H9 (cell line): ENCODE measurements at regions not wholly inside any gene's neighbourhood (a gene's known extent, or its start where the extent isn't known, plus 50 kb on each side); places are given as distances from the start of the nearest gene placed in this dataset.

Experiments used
- DNase-seq: peaks from one replicate; pipeline ENCODE4 v3.0.0-alpha.2; 2017
- H2AFZ ChIP-seq: one replicate; pipeline ENCODE4 v1.6.1; 2013; ENCODE audit warnings: mild to moderate bottlenecking, low read length, control low read depth, moderate library complexity
- H2AK5ac ChIP-seq: 2 replicates; pipeline ENCODE4 v1.6.1; 2013; ENCODE audit warnings: low read length, control low read depth, mixed read lengths; ENCODE audit not compliant: insufficient read length
- H2BK120ac ChIP-seq: one replicate; pipeline ENCODE4 v1.6.1; 2013; ENCODE audit warnings: low read depth, mild to moderate bottlenecking, low read length, control low read depth, inconsistent platforms; ENCODE audit not compliant: poor library complexity, severe bottlenecking
- H2BK12ac ChIP-seq: 2 replicates; pipeline ENCODE4 v1.6.1; 2013; ENCODE audit warnings: low read length, control low read depth, mixed read lengths, low read depth; ENCODE audit not compliant: insufficient read length
- H2BK15ac ChIP-seq: 2 replicates; pipeline ENCODE4 v1.6.1; 2013; ENCODE audit warnings: low read depth, low read length, control low read depth
- H2BK20ac ChIP-seq: one replicate; pipeline ENCODE4 v1.6.1; 2013; ENCODE audit warnings: low read depth, mild to moderate bottlenecking, low read length, control low read depth, inconsistent platforms; ENCODE audit not compliant: poor library complexity, severe bottlenecking
- H2BK5ac ChIP-seq: 2 replicates; pipeline ENCODE4 v1.6.1; 2013; ENCODE audit warnings: low read length, control low read depth, mixed read lengths; ENCODE audit not compliant: insufficient read length
- H3K14ac ChIP-seq: 2 replicates; pipeline ENCODE4 v1.6.1; 2013; ENCODE audit warnings: low read length, control low read depth; ENCODE audit not compliant: insufficient read depth
- H3K18ac ChIP-seq: 2 replicates; pipeline ENCODE4 v1.6.1; 2013; ENCODE audit warnings: low read depth, mild to moderate bottlenecking, mixed read lengths, low read length, control low read depth; ENCODE audit not compliant: insufficient read length
- H3K23ac ChIP-seq: 2 replicates; pipeline ENCODE4 v1.6.1; 2013; ENCODE audit warnings: low read length, control low read depth, mixed read lengths, low read depth; ENCODE audit not compliant: insufficient read length
- H3K23me2 ChIP-seq: 2 replicates; pipeline ENCODE4 v1.6.1; 2013; ENCODE audit warnings: low read depth, mild to moderate bottlenecking, mixed read lengths, low read length, control low read depth; ENCODE audit not compliant: insufficient read length, poor library complexity, severe bottlenecking
- H3K27ac ChIP-seq: 2 replicates; pipeline ENCODE4 v1.5.1; 2013; ENCODE audit warnings: low read length, control low read depth, mixed read lengths, low read depth; ENCODE audit not compliant: insufficient read length
- H3K27me3 ChIP-seq: 2 replicates; pipeline ENCODE4 v1.6.1; 2013; ENCODE audit warnings: low read length, control low read depth, inconsistent platforms; ENCODE audit not compliant: insufficient read depth
- H3K4ac ChIP-seq: 2 replicates; pipeline ENCODE4 v1.6.1; 2013; ENCODE audit warnings: low read depth, mild to moderate bottlenecking, control low read depth, inconsistent platforms, low read length, moderate library complexity
- H3K4me1 ChIP-seq: 2 replicates; pipeline ENCODE4 v1.6.1; 2013; ENCODE audit warnings: low read length, control low read depth, inconsistent platforms; ENCODE audit not compliant: insufficient read depth
- H3K4me2 ChIP-seq: 2 replicates; pipeline ENCODE4 v1.6.1; 2013; ENCODE audit warnings: low read length, control low read depth, mixed read lengths; ENCODE audit not compliant: insufficient read length, insufficient read depth
- H3K56ac ChIP-seq: 2 replicates; pipeline ENCODE4 v1.6.1; 2013; ENCODE audit warnings: low read depth, mild to moderate bottlenecking, mixed read lengths, low read length, control low read depth; ENCODE audit not compliant: insufficient read length
- H3K79me1 ChIP-seq: 2 replicates; pipeline ENCODE4 v1.6.1; 2013; ENCODE audit warnings: low read depth, mild to moderate bottlenecking, moderate library complexity, low read length, control low read depth, inconsistent platforms; ENCODE audit not compliant: insufficient read depth, poor library complexity, severe bottlenecking
- H3K79me2 ChIP-seq: 2 replicates; pipeline ENCODE4 v1.6.1; 2013; ENCODE audit warnings: low read length, control low read depth, inconsistent platforms; ENCODE audit not compliant: insufficient read depth
- H3K9ac ChIP-seq: 2 replicates; pipeline ENCODE4 v1.6.1; 2013; ENCODE audit warnings: low read length, control low read depth, mixed read lengths; ENCODE audit not compliant: insufficient read length; ENCODE audit errors: extremely low read depth
- H3K9me3 ChIP-seq: one replicate; pipeline ENCODE4 v1.6.1; 2013; ENCODE audit warnings: low read depth, low read length, inconsistent platforms; ENCODE audit not compliant: control insufficient read depth
- H3T11ph ChIP-seq: one replicate; pipeline ENCODE4 v1.6.1; 2013; ENCODE audit warnings: mild to moderate bottlenecking, low read length, control low read depth, inconsistent platforms
- H4K20me1 ChIP-seq: one replicate; pipeline ENCODE4 v1.6.1; 2013; ENCODE audit not compliant: control insufficient read depth, insufficient read length, insufficient read depth
- H4K5ac ChIP-seq: 2 replicates; pipeline ENCODE4 v1.6.1; 2013; ENCODE audit warnings: low read depth, mild to moderate bottlenecking, mixed read lengths, low read length, control low read depth; ENCODE audit not compliant: insufficient read length
- H4K8ac ChIP-seq: replicated peaks from 2 replicates; pipeline ENCODE4 v1.6.1; 2013; ENCODE audit warnings: low read length, control low read depth, mixed read lengths, low read depth; ENCODE audit not compliant: insufficient read length
- H4K91ac ChIP-seq: 2 replicates; pipeline ENCODE4 v1.6.1; 2013; ENCODE audit warnings: low read depth, mild to moderate bottlenecking, moderate library complexity, mixed read lengths, low read length, control low read depth; ENCODE audit not compliant: insufficient read length
- H3K27ac Mint-ChIP-seq, 3 experiments: 2 replicates in 2 of 3; 3 replicates in 1 of 3; pipeline ENCODE4 v1.8.0; 2020 to 2021; ENCODE audit warnings: mixed read lengths in 3 of 3, mild to moderate bottlenecking in 1 of 3, moderate library complexity in 1 of 3
- H3K27me3 Mint-ChIP-seq: 2 replicates; pipeline ENCODE4 v1.8.0; 2021; ENCODE audit warnings: low read depth, mild to moderate bottlenecking, moderate library complexity, mixed read lengths
- H3K36me3 Mint-ChIP-seq, 3 experiments: 2 replicates in 2 of 3; 3 replicates in 1 of 3; pipeline ENCODE4 v1.8.0; 2020 to 2021; ENCODE audit warnings: low read depth in 3 of 3, mixed read lengths in 3 of 3; ENCODE audit not compliant: insufficient read depth in 1 of 3
- H3K4me1 Mint-ChIP-seq, 2 experiments: 2 replicates each; pipeline ENCODE4 v1.8.0; 2020; ENCODE audit warnings: mixed read lengths in 2 of 2
- H3K4me3 Mint-ChIP-seq, 2 experiments: 2 replicates in 1 of 2; 3 replicates in 1 of 2; pipeline ENCODE4 v1.8.0; 2020 to 2021; ENCODE audit warnings: mild to moderate bottlenecking in 2 of 2, mixed read lengths in 2 of 2, moderate library complexity in 1 of 2
- H3K9me3 Mint-ChIP-seq, 2 experiments: 2 replicates in 1 of 2; 3 replicates in 1 of 2; pipeline ENCODE4 v1.8.0; 2020; ENCODE audit warnings: mild to moderate bottlenecking in 2 of 2, mixed read lengths in 2 of 2, moderate library complexity in 1 of 2
- WGBS: extraction: QIAGEN DNeasy Blood & Tissue Kit; methylation state at CpG from one replicate; pipeline ENCODE4 v1.1.7; 2013; ENCODE audit warnings: missing lambda C conversion rate, low lambda C conversion rate, mixed read lengths; ENCODE audit not compliant: insufficient read length; ENCODE audit errors: extremely low coverage; 5-methylcytosine and 5-hydroxymethylcytosine counted together
- TF ChIP-seq, protein P1 (sequence below): fragments of 200-600 bp; sonication (generic); conservative IDR thresholded peaks from 3 replicates; pipeline ENCODE4 v1.8.0; 2021; ENCODE audit warnings: antibody characterized with exemption, mild to moderate bottlenecking

DNA sequence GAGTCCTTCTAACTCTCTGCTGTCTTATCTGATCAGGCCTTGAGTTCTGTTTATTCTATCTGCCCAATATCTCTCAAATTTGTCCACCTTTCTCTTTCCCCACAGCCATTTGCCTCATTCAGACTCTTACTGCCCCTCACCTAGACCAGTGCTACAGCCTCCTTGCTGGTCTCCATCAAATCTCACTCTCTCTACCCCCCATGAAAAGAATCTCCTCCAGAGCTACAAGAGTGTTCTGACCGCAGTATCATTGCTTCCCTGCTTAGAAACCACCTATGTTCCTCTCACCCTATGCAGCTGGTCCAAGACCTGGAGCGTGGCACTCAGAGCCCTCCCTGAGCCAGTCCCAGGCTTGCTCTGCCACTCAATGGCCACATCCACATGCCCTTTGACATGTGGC lies 231.0 kb upstream of the JUN start:
- Mint-ChIP-seq H3K36me3 (peaks cover 0 to 12% (median 0%) of the 10 kb centered on the region in 3 experiments; a peak in 5 of 7 replicates), H3K9me3 (peaks cover 5 to 6% of the 10 kb centered on the region in 2 experiments; a peak in 2 of 5 replicates), H3K4me3 (no peak overlapping the region), H3K27ac (peak overlapping the region in 2 of 3 experiments; percentile 2; a peak in 4 of 7 replicates), H3K27me3 (peaks cover 3% of the 10 kb centered on the region), H3K4me1 (peaks cover 46 to 49% of the 10 kb centered on the region in 2 experiments)
- Histone ChIP-seq H2AK5ac (no peak overlapping the region), H3K4me1 (no peaks in the 10 kb centered on the region; the same call in 1 of the 2 replicates), H3K27me3 (no peaks in the 10 kb centered on the region), H3K4me2 (no peak overlapping the region), H3T11ph (no peak overlapping the region), H2BK15ac (no peak overlapping the region), H3K9ac (no peak overlapping the region), H4K5ac (no peak overlapping the region), H3K79me1 (no peaks in the 10 kb centered on the region), H4K91ac (no peak overlapping the region), H2BK12ac (peak overlapping the region; percentile 55), H3K79me2 (no peaks in the 10 kb centered on the region), H3K4ac (no peak overlapping the region), H2BK20ac (no peak overlapping the region), H3K23ac (no peak overlapping the region), H3K56ac (no peak overlapping the region), H3K9me3 (no peaks in the 10 kb centered on the region), H3K14ac (no peak overlapping the region), H2AFZ (no peak overlapping the region), H4K20me1 (no peaks in the 10 kb centered on the region), H4K8ac (no peak overlapping the region), H3K18ac (no peak overlapping the region), H3K27ac (no peak overlapping the region), H2BK120ac (no peak overlapping the region), H2BK5ac (no peak overlapping the region), H3K23me2 (no peaks in the 10 kb centered on the region)
- no peak for DNase-seq
- TF ChIP-seq, protein P1, sequence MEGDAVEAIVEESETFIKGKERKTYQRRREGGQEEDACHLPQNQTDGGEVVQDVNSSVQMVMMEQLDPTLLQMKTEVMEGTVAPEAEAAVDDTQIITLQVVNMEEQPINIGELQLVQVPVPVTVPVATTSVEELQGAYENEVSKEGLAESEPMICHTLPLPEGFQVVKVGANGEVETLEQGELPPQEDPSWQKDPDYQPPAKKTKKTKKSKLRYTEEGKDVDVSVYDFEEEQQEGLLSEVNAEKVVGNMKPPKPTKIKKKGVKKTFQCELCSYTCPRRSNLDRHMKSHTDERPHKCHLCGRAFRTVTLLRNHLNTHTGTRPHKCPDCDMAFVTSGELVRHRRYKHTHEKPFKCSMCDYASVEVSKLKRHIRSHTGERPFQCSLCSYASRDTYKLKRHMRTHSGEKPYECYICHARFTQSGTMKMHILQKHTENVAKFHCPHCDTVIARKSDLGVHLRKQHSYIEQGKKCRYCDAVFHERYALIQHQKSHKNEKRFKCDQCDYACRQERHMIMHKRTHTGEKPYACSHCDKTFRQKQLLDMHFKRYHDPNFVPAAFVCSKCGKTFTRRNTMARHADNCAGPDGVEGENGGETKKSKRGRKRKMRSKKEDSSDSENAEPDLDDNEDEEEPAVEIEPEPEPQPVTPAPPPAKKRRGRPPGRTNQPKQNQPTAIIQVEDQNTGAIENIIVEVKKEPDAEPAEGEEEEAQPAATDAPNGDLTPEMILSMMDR = no peak
- WGBS = no CpG with 5 or more reads among the region's 2 CpGs
